K562 (cell line): ENCODE measurements at regions not wholly inside any gene's neighbourhood (a gene's known extent, or its start where the extent isn't known, plus 50 kb on each side); places are given as distances from the start of the nearest gene placed in this dataset.
"Not testable (repeated sequence)": the region's sequence is repeated elsewhere in the genome, so short reads cannot be mapped to it uniquely, and the experiment has no call there.

Experiments used
- ATAC-seq: fragments of 200-7000 bp; cut with Tn5 transposase; 3 replicates; pipeline ENCODE4 v1.9.1; 2020; ENCODE audit warnings: moderate library complexity
- BruUV-seq: library from RNA; stranded (reverse); fragments of 400-500 nt; replicated peaks from 2 replicates; lab custom pipeline; 2021; lab: Mats Ljungman, UMichigan
- CTCF ChIA-PET: fragments of 300-600 bp; formaldehyde crosslinking; extraction: SDS; loops from one replicate; lab custom pipeline; 2021; ENCODE audit warnings: low intra/inter-chr PET ratio; lab: Yijun Ruan, JAX
- POLR2A ChIA-PET: fragments of 300-600, 350-650 bp; sonication (Branson Sonifier 250); formaldehyde crosslinking; extraction: SDS; loops from one replicate; lab custom pipeline; 2021; ENCODE audit warnings: antibody characterized with exemption, inconsistent platforms; lab: Yijun Ruan, JAX
- DNase-seq, 4 experiments: peaks; one replicate each; pipeline versions ENCODE4 v3.0.0 to v3.0.0-alpha.2; 2011 to 2018; ENCODE audit warnings: low spot score in 3 of 4, mixed read lengths in 3 of 4; ENCODE audit errors: extremely low read depth in 1 of 4
- FAIRE-seq: peaks from 2 replicates; lab custom pipeline; 2011; peaks lifted over from hg19 to GRCh38; lab: Jason Lieb, UNC
- H2AFZ ChIP-seq: 2 replicates; pipeline ENCODE4 v1.6.0; 2011; ENCODE audit warnings: low read depth, low read length, control low read depth, inconsistent platforms
- H3K27ac ChIP-seq: fragments of 200-600 bp; 3 replicates; pipeline ENCODE4 v1.8.0; 2011; ENCODE audit warnings: low read depth, mild to moderate bottlenecking, control low read depth, inconsistent platforms, low read length, moderate library complexity, mixed read lengths; ENCODE audit errors: extremely low read depth
- H3K27me3 ChIP-seq, 2 experiments: fragments of 300-600 bp in 1 of 2; 2 replicates in 1 of 2; 3 replicates in 1 of 2; pipeline versions ENCODE4 v1.6.0 to v1.8.0; 2011; ENCODE audit warnings: inconsistent platforms in 2 of 2, low read length in 2 of 2, mild to moderate bottlenecking in 1 of 2, mixed read lengths in 1 of 2, moderate library complexity in 1 of 2; ENCODE audit not compliant: control insufficient read depth in 2 of 2, insufficient read depth in 2 of 2
- H3K36me3 ChIP-seq: fragments of 300-600 bp; 3 replicates; pipeline ENCODE4 v1.8.0; 2011; ENCODE audit warnings: mild to moderate bottlenecking, low read length, inconsistent platforms; ENCODE audit not compliant: control insufficient read depth, insufficient read depth
- H3K4me1 ChIP-seq, 2 experiments: fragments of 200-600 bp in 1 of 2; replicated peaks in 1 of 2; 2 replicates in 1 of 2; 3 replicates in 1 of 2; pipeline versions ENCODE4 v1.5.1 to v1.8.0; 2011; ENCODE audit warnings: inconsistent platforms in 2 of 2, low read length in 2 of 2, mild to moderate bottlenecking in 1 of 2, mixed read lengths in 1 of 2, moderate library complexity in 1 of 2; ENCODE audit not compliant: control insufficient read depth in 2 of 2, insufficient read depth in 2 of 2
- H3K4me2 ChIP-seq: 2 replicates; pipeline ENCODE4 v1.6.1; 2011; ENCODE audit warnings: low read length, control low read depth, inconsistent platforms, mixed read lengths; ENCODE audit not compliant: insufficient read depth
- H3K4me3 ChIP-seq: fragments of 200-600 bp; sonication (generic), shearing (Covaris generic); 2 replicates; pipeline ENCODE4 v1.5.1; 2016; ENCODE audit warnings: control low read depth, inconsistent platforms
- H3K79me2 ChIP-seq: fragments of 200-600 bp; 3 replicates; pipeline ENCODE4 v1.8.0; 2011; ENCODE audit warnings: low read length, inconsistent platforms; ENCODE audit not compliant: control insufficient read depth, insufficient read depth
- H3K9ac ChIP-seq, 2 experiments: 2 replicates each; pipeline versions ENCODE4 v1.6.0 to v1.6.1; 2011; ENCODE audit warnings: low read depth in 2 of 2, low read length in 2 of 2, control low read depth in 1 of 2, inconsistent platforms in 1 of 2, mild to moderate bottlenecking in 1 of 2, mixed read lengths in 1 of 2; ENCODE audit not compliant: insufficient read depth in 1 of 2
- H3K9me1 ChIP-seq: one replicate; pipeline ENCODE4 v1.6.0; 2011; ENCODE audit warnings: inconsistent platforms, mild to moderate bottlenecking, low read length, moderate library complexity; ENCODE audit not compliant: control insufficient read depth, insufficient read depth
- H3K9me3 ChIP-seq: replicated peaks from 2 replicates; pipeline ENCODE4 v1.5.1; 2011; ENCODE audit warnings: low read depth, low read length, inconsistent platforms; ENCODE audit not compliant: control insufficient read depth, insufficient read depth
- H4K20me1 ChIP-seq: replicated peaks from 2 replicates; pipeline ENCODE4 v1.6.1; 2011; ENCODE audit warnings: low read length, inconsistent platforms, mixed read lengths; ENCODE audit not compliant: control insufficient read depth, insufficient read depth
- POLR2AphosphoS5 ChIP-seq: IDR thresholded peaks from 2 replicates; pipeline ENCODE4 v1.6.1; 2011; ENCODE audit warnings: mild to moderate bottlenecking, low read depth, low read length, moderate library complexity; ENCODE audit not compliant: control insufficient read depth, insufficient read depth
- TSC22D4 ChIP-seq: fragments of 450-650 bp; IDR thresholded peaks from 2 replicates; pipeline ENCODE4 v1.6.1; 2016; ENCODE audit warnings: missing genetic modification characterization, missing biosample characterization, control low read depth
- ZNF79 ChIP-seq: fragments of 250-450 bp; sonication (Bioruptor Pico); IDR thresholded peaks from 2 replicates; pipeline ENCODE4 v1.4.0; 2020; ENCODE audit warnings: low read depth, mild to moderate bottlenecking, moderate library complexity
- WGBS: fragments of 100-300 bp; shearing (Covaris generic); methylation state at CpG from one replicate; pipeline ENCODE4 v1.1.6; 2016; ENCODE audit warnings: low coverage, mixed read lengths; ENCODE audit not compliant: insufficient coverage; ENCODE audit errors: missing lambda C conversion rate; 5-methylcytosine and 5-hydroxymethylcytosine counted together
- in situ Hi-C: fragments of 300-500 bp; cut with MboI; formaldehyde crosslinking; loops from 4 replicates; pipeline ENCODE4 v1.15.0; 2018; ENCODE audit warnings: inconsistent platforms, mixed read lengths
- intact Hi-C: fragments of 100-400 bp; cut with micrococcal nuclease; formaldehyde crosslinking; loops from 2 replicates; pipeline ENCODE4 v1.14.2; 2022

DNA sequence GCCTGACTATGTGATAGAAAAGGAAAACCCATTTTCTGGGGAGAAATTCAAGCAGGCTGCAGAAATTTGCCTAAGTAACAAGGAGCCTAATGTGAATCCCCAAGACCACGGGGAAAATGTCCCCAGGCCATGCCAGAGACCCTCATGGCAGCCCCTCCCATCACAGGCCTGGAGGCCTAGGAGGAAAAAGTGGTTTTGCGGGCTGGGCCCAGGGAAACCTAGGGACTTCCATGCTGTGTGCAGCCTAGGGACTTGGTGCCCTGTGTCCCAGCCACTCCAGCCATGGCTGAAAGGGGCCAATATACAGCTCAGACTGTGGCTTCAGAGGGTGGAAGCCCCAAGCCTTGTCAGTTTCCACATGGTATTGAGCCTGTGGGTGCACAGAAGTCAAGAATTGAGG, 79.7 kb upstream of the NDN start:
- H3K4me1 ChIP-seq, H3K27ac ChIP-seq, H3K9me3 ChIP-seq, H3K36me3 ChIP-seq, H3K79me2 ChIP-seq, H3K9ac ChIP-seq, H2AFZ ChIP-seq, H3K4me2 ChIP-seq, H3K4me3 ChIP-seq, in situ Hi-C loops, FAIRE-seq, POLR2A ChIA-PET, ATAC-seq, H3K27me3 ChIP-seq, H4K20me1 ChIP-seq, BruUV-seq, H3K9me1 ChIP-seq, DNase-seq, CTCF ChIA-PET: not testable (repeated sequence)
- intact Hi-C loops, result loop anchor here (10.0 kb wide), 1 partner anchor 68 kb away; no protein-coding TSS in a partner anchor
- WGBS, result 0% methylated on average over 2 of the region's 2 CpGs

DNA sequence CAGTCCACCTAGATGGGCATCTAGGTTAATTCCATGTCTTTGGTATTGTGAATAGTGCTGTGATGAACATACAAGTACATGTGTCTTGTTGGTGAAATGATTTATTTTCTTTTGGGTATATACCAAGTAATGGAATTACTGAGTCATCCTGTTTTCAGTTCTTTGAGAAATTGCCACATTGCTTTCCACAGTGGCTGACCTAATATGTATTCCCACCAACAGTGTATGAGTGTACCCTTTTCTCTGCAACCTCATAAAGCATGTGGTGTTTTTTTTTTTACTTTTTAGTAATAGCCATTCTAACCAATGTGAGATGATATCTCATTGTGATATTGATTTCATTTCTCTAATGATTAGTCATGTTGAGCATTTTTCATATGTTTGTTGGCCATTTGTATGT, 86.0 kb upstream of the NDN start:
- POLR2A ChIA-PET, result no interaction called here

More for the DNA sequence above, 86.0 kb upstream of the NDN start:
- no peak for ATAC-seq
- Histone ChIP-seq H3K27me3 (no peaks in the 10 kb centered on the region), H3K4me3 (no peak overlapping the region), H3K9ac (no peak overlapping the region), H2AFZ (no peak overlapping the region), H3K79me2 (no peaks in the 10 kb centered on the region), H3K9me3 (no peaks in the 10 kb centered on the region), H3K4me1 (no peaks in the 10 kb centered on the region), H4K20me1 (no peaks in the 10 kb centered on the region), H3K36me3 (no peaks in the 10 kb centered on the region), H3K4me2 (no peak overlapping the region), H3K9me1 (no peaks in the 10 kb centered on the region), H3K27ac (no peak overlapping the region)
- CTCF ChIA-PET, result no interaction called here
- TF ChIP-seq POLR2AphosphoS5, result no peak
- no peak for TF ChIP-seq ZNF79 (CRISPR knock-in tag)
- TF ChIP-seq TSC22D4 (tag), result no peak
- in situ Hi-C loops (no loop called here), intact Hi-C loops (no loop called here)
- DNase-seq, result no peak
- FAIRE-seq, result no peak
- BruUV-seq, result no TSS peak
